ENCODE measurements at regions not wholly inside any gene's neighbourhood (a gene's known extent, or its start where the extent isn't known, plus 50 kb on each side); places are given as distances from the start of the nearest gene placed in this dataset.

DNA sequence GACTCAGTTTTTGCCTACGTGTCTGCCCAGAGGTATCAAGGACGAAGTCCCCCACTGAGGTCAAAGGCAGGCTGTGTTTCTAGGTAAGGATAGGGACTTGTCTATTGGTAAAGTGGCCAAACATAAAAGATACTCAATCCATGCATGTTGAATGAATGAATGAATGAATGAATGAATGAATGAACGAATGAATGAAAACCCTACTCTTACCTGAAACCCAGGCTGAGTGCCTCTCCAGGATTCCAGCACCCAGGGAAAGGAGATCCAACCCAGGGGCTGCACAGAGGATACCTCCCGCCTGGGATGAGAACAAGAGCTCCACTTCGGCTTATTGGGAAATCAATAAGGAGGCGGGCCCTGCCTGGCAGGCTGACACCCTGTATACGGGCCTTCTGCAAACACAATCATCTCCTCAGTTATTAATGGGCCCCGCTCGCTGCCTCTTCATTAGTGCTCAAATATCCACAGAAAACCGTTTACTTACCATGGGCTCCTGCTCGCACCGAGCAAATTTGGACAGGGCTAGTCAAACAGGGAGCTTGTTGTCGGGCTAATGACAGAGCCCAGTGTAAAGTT, 177.4 kb downstream of the BUD13 start:
- TF ChIP-seq, protein P1, sequence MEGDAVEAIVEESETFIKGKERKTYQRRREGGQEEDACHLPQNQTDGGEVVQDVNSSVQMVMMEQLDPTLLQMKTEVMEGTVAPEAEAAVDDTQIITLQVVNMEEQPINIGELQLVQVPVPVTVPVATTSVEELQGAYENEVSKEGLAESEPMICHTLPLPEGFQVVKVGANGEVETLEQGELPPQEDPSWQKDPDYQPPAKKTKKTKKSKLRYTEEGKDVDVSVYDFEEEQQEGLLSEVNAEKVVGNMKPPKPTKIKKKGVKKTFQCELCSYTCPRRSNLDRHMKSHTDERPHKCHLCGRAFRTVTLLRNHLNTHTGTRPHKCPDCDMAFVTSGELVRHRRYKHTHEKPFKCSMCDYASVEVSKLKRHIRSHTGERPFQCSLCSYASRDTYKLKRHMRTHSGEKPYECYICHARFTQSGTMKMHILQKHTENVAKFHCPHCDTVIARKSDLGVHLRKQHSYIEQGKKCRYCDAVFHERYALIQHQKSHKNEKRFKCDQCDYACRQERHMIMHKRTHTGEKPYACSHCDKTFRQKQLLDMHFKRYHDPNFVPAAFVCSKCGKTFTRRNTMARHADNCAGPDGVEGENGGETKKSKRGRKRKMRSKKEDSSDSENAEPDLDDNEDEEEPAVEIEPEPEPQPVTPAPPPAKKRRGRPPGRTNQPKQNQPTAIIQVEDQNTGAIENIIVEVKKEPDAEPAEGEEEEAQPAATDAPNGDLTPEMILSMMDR (conservative IDR thresholded peaks at IDR 0.05; ENCODE audit: low read depth in 2 of 2) = no peak
- TF ChIP-seq EZH2phosphoT487 (IDR thresholded peaks at IDR 0.05; ENCODE audit: unreplicated experiment) (no peak), POLR2AphosphoS5 (IDR thresholded peaks at IDR 0.05; ENCODE audit: low read depth) (no peak), EZH2 (IDR thresholded peaks at IDR 0.05; ENCODE audit: low read depth, unreplicated experiment) (no peak), CREB1 (CRISPR knock-in tag; IDR thresholded peaks at IDR 0.05; ENCODE audit: low read depth) (no peak), STAT1 (IDR thresholded peaks at IDR 0.05; ENCODE audit: unreplicated experiment) (no peak), JUNB (IDR thresholded peaks at IDR 0.05; ENCODE audit: unreplicated experiment) (no peak)
- TF ChIP-seq, protein P2, sequence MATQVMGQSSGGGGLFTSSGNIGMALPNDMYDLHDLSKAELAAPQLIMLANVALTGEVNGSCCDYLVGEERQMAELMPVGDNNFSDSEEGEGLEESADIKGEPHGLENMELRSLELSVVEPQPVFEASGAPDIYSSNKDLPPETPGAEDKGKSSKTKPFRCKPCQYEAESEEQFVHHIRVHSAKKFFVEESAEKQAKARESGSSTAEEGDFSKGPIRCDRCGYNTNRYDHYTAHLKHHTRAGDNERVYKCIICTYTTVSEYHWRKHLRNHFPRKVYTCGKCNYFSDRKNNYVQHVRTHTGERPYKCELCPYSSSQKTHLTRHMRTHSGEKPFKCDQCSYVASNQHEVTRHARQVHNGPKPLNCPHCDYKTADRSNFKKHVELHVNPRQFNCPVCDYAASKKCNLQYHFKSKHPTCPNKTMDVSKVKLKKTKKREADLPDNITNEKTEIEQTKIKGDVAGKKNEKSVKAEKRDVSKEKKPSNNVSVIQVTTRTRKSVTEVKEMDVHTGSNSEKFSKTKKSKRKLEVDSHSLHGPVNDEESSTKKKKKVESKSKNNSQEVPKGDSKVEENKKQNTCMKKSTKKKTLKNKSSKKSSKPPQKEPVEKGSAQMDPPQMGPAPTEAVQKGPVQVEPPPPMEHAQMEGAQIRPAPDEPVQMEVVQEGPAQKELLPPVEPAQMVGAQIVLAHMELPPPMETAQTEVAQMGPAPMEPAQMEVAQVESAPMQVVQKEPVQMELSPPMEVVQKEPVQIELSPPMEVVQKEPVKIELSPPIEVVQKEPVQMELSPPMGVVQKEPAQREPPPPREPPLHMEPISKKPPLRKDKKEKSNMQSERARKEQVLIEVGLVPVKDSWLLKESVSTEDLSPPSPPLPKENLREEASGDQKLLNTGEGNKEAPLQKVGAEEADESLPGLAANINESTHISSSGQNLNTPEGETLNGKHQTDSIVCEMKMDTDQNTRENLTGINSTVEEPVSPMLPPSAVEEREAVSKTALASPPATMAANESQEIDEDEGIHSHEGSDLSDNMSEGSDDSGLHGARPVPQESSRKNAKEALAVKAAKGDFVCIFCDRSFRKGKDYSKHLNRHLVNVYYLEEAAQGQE (IDR thresholded peaks at IDR 0.05; ENCODE audit: unreplicated experiment) = no peak
